ENCODE measurements at regions not wholly inside any gene's neighbourhood (a gene's known extent, or its start where the extent isn't known, plus 50 kb on each side); places are given as distances from the start of the nearest gene placed in this dataset.

- TF ChIP-seq YY1 (IDR thresholded peaks at IDR 0.05; ENCODE audit: insufficient read depth, insufficient read length) (no peak), ZNF274 (IDR thresholded peaks at IDR 0.05; ENCODE audit: low read depth, low read length) (no peak), SUZ12 (IDR thresholded peaks at IDR 0.05; ENCODE audit: extremely low read depth, insufficient read depth, insufficient read length) (no peak)
These were observed 128.1 kb downstream of the ACTL7B start for GRCh38 chr9:108727580-108728111.

All from NT2/D1 (cell line).